GM21619 (cell line): ENCODE measurements at regions not wholly inside any gene's neighbourhood (a gene's known extent, or its start where the extent isn't known, plus 50 kb on each side); places are given as distances from the start of the nearest gene placed in this dataset.
"Not testable (repeated sequence)": the region's sequence is repeated elsewhere in the genome, so short reads cannot be mapped to it uniquely, and the experiment has no call there.

Experiments
- ATAC-seq: cut with Tn5 transposase; IDR thresholded peaks from one replicate; pipeline ENCODE4 v1.9.1; 2021; ENCODE audit not compliant: unreplicated experiment

- no peak for ATAC-seq
Observed at GRCh38 chr13:50467156-50468110, 376.1 kb downstream of the DLEU7 start.

- no peak for ATAC-seq
Observed at GRCh38 chr13:50468849-50469669, 374.4 kb downstream of the DLEU7 start.

- ATAC-seq = not testable (repeated sequence)
Observed at GRCh38 chr13:50473050-50473449, 370.4 kb downstream of the DLEU7 start.

- no peak for ATAC-seq
Observed at GRCh38 chr13:50474088-50474662, 369.3 kb downstream of the DLEU7 start.

- no peak for ATAC-seq
Observed at GRCh38 chr13:50476577-50477285, 366.8 kb downstream of the DLEU7 start.

- ATAC-seq = no peak
Observed at GRCh38 chr13:50481936-50482335, 361.6 kb downstream of the DLEU7 start.

GRCh38 chr13:50483416-50483815, 360.1 kb downstream of the DLEU7 start:
- no peak for ATAC-seq

GRCh38 chr13:50484472-50485113, 358.9 kb downstream of the DLEU7 start:
- ATAC-seq = no peak

- ATAC-seq = no peak
Observed at GRCh38 chr13:50485979-50486935, 357.2 kb downstream of the DLEU7 start.

GRCh38 chr13:50493683-50494082, 349.8 kb downstream of the DLEU7 start:
- no peak for ATAC-seq

GRCh38 chr13:50494138-50494537, 349.4 kb downstream of the DLEU7 start:
- no peak for ATAC-seq

GRCh38 chr13:50503212-50503611, 340.3 kb downstream of the DLEU7 start:
- not testable (repeated sequence) for ATAC-seq

GRCh38 chr13:50509167-50509566, 334.3 kb downstream of the DLEU7 start:
- no peak for ATAC-seq

GRCh38 chr13:50509771-50510441, 333.6 kb downstream of the DLEU7 start:
- no peak for ATAC-seq

GRCh38 chr13:50510885-50511545, 332.5 kb downstream of the DLEU7 start:
- ATAC-seq = not testable (repeated sequence)

GRCh38 chr13:50511877-50512341, 331.6 kb downstream of the DLEU7 start:
- peak; percentile 39 for ATAC-seq

- peak; percentile 93 for ATAC-seq
Observed at GRCh38 chr13:50512474-50513299, 330.8 kb downstream of the DLEU7 start.
